ENCODE measurements at regions not wholly inside any gene's neighbourhood (a gene's known extent, or its start where the extent isn't known, plus 50 kb on each side); places are given as distances from the start of the nearest gene placed in this dataset.

- TF ChIP-seq CTCF (optimal IDR thresholded peaks at IDR 0.05 in 1 of 3, IDR thresholded peaks at IDR 0.05 in 1 of 3, conservative IDR thresholded peaks at IDR 0.05 in 1 of 3; ENCODE audit: extremely low read depth in 1 of 3, insufficient read depth in 2 of 3, low read length in 3 of 3) (no peak), EZH2 (IDR thresholded peaks at IDR 0.05; ENCODE audit: low read length) (no peak)
These were observed 1363.4 kb upstream of the CELF2 start for GRCh38 chr10:9654261-9654660.
